ENCODE measurements at regions not wholly inside any gene's neighbourhood (a gene's known extent, or its start where the extent isn't known, plus 50 kb on each side); places are given as distances from the start of the nearest gene placed in this dataset.

DNA sequence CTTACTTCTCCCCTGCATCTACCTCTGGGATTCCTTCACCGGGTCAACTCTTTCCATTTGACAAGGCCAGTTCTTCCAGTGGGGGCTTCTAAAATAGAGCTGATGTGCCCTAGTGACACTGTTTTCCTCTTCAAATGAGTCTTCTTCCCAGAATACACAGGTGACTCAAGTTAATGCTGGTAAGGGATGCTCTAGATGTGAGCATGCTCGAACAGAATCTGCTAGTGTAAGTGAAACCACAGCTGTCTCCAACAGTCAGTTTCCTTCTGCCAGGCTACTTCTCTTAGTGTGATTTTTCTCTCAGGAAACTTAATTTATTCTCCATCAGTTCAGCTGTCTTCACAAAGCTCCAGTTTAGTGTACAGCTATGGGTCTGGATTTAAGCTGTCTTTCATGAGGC, 194.9 kb upstream of the C1orf87 start:
- no peak overlapping the region for H3K27ac ChIP-seq (ENCODE audit: low read depth, low read length, poor library complexity, severe bottlenecking)
- ChIA-PET POLR2A (ENCODE audit: low non-redundant PET) (no interaction called here), CTCF (no interaction called here)
- no peak overlapping the region for H3K4me3 ChIP-seq (ENCODE audit: low read depth, low read length, poor library complexity, severe bottlenecking)
- H3K36me3 ChIP-seq (ENCODE audit: insufficient read depth, low read length, poor library complexity, severe bottlenecking), result no peaks in the 10 kb centered on the region
- no peaks in the 10 kb centered on the region for H3K9me3 ChIP-seq (ENCODE audit: low read depth, low read length, poor library complexity, severe bottlenecking)
- TF ChIP-seq EZH2 (IDR thresholded peaks at IDR 0.05; ENCODE audit: borderline replicate concordance, low read depth, low read length, poor library complexity, severe bottlenecking), result no peak
- TF ChIP-seq, protein P1, sequence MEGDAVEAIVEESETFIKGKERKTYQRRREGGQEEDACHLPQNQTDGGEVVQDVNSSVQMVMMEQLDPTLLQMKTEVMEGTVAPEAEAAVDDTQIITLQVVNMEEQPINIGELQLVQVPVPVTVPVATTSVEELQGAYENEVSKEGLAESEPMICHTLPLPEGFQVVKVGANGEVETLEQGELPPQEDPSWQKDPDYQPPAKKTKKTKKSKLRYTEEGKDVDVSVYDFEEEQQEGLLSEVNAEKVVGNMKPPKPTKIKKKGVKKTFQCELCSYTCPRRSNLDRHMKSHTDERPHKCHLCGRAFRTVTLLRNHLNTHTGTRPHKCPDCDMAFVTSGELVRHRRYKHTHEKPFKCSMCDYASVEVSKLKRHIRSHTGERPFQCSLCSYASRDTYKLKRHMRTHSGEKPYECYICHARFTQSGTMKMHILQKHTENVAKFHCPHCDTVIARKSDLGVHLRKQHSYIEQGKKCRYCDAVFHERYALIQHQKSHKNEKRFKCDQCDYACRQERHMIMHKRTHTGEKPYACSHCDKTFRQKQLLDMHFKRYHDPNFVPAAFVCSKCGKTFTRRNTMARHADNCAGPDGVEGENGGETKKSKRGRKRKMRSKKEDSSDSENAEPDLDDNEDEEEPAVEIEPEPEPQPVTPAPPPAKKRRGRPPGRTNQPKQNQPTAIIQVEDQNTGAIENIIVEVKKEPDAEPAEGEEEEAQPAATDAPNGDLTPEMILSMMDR (conservative IDR thresholded peaks at IDR 0.05; ENCODE audit: low read depth, low read length), result no peak
- intact Hi-C loops (cut with micrococcal nuclease; ENCODE audit: unreplicated experiment), result no loop called here
- no TSS peak for BruUV-seq (replicated peaks)
- peaks cover 31% of the 10 kb centered on the region for H3K27me3 ChIP-seq (replicated peaks; ENCODE audit: insufficient read depth, low read depth, low read length, poor library complexity)
- no peaks in the 10 kb centered on the region for H3K4me1 ChIP-seq (ENCODE audit: insufficient read depth, low read length, poor library complexity, severe bottlenecking)
- DNase-seq (ENCODE audit: low spot score), result no peak

DNA sequence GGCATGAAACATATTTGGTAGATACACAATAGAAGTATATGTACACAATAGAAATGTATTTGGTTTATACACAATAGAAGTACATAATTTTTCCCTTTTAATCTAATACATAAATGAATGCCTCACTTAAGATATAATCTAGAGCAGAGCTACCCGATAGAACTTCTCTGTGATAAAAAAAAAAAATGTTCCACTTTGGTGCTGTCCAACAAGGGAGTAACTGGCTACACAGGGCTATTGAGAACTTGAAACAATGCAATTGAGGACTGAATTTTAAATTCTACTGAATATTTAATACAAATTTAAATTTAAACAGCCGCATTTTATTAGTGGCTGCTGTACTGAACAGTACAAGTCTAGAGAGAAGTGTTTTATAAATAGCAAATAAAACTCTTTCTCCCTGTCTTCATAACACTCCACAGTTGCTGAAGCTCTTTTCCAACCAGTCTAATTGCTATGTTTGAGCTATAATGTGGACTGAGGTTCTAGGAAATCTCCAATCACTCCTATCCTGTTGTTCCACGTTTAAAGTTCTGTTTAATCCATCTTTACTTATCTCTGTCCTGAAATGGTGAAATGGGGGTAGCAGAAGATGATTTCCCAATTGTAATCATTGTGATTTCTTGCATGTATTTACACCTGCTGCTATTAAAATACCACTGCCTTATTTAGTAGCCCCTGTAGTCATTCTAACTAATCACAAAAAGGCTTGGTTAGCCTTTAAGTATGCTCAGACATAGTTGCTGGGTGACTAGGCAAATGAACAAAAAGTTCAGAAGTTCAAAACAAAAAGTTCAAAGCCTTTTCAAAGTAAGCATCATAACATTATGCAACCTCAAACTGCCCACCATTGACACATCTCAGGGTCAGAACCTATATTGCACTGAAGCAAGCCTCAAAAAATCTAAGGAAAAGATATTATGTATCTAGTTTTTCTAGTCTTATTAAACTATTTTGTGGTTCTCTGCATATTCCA, 192.3 kb upstream of the C1orf87 start:
- no peak overlapping the region for H3K27ac ChIP-seq (ENCODE audit: low read depth, low read length, poor library complexity, severe bottlenecking)
- no peaks in the 10 kb centered on the region for H3K36me3 ChIP-seq (ENCODE audit: insufficient read depth, low read length, poor library complexity, severe bottlenecking)
- no peak overlapping the region for H3K4me3 ChIP-seq (ENCODE audit: low read depth, low read length, poor library complexity, severe bottlenecking)
- BruUV-seq (replicated peaks), result no TSS peak
- intact Hi-C loops (cut with micrococcal nuclease; ENCODE audit: unreplicated experiment), result no loop called here
- no peaks in the 10 kb centered on the region for H3K9me3 ChIP-seq (ENCODE audit: low read depth, low read length, poor library complexity, severe bottlenecking)
- no peak for DNase-seq (ENCODE audit: low spot score)
- TF ChIP-seq, protein P1 (conservative IDR thresholded peaks at IDR 0.05; ENCODE audit: low read depth, low read length), result no peak
- TF ChIP-seq EZH2 (IDR thresholded peaks at IDR 0.05; ENCODE audit: borderline replicate concordance, low read depth, low read length, poor library complexity, severe bottlenecking), result no peak
- ChIA-PET POLR2A (ENCODE audit: low non-redundant PET) (no interaction called here), CTCF (no interaction called here)
- H3K27me3 ChIP-seq (replicated peaks; ENCODE audit: insufficient read depth, low read depth, low read length, poor library complexity), result peaks cover 42% of the 10 kb centered on the region
- H3K4me1 ChIP-seq (ENCODE audit: insufficient read depth, low read length, poor library complexity, severe bottlenecking), result no peaks in the 10 kb centered on the region

DNA sequence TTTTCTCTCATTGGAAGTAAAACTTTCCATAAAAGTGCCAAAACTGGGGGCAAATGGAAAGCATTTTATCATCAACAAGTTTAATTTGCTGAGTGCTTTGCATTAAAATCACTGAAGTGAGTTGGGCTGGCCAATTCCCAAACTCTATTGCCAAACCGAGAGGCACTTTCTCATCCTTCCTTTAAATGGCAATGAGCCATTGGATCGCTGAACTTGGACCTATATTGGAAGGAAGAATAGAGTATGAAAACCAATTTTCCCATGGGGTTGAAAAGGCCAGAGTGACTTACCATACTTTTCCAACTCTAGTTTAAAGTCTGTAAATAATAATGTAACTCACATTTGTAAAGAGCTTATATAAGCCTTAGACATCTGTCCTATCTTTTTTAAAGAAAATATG, 189.1 kb upstream of the C1orf87 start:
- intact Hi-C loops (cut with micrococcal nuclease; ENCODE audit: unreplicated experiment), result no loop called here
- Histone ChIP-seq H3K27me3 (replicated peaks; ENCODE audit: insufficient read depth, low read depth, low read length, poor library complexity) (peaks cover 45% of the 10 kb centered on the region), H3K9me3 (ENCODE audit: low read depth, low read length, poor library complexity, severe bottlenecking) (no peaks in the 10 kb centered on the region), H3K27ac (ENCODE audit: low read depth, low read length, poor library complexity, severe bottlenecking) (no peak overlapping the region), H3K4me3 (ENCODE audit: low read depth, low read length, poor library complexity, severe bottlenecking) (no peak overlapping the region), H3K36me3 (ENCODE audit: insufficient read depth, low read length, poor library complexity, severe bottlenecking) (no peaks in the 10 kb centered on the region), H3K4me1 (ENCODE audit: insufficient read depth, low read length, poor library complexity, severe bottlenecking) (no peaks in the 10 kb centered on the region)
- ChIA-PET CTCF (no interaction called here), POLR2A (ENCODE audit: low non-redundant PET) (no interaction called here)
- TF ChIP-seq EZH2 (IDR thresholded peaks at IDR 0.05; ENCODE audit: borderline replicate concordance, low read depth, low read length, poor library complexity, severe bottlenecking), result no peak
- TF ChIP-seq, protein P1 (conservative IDR thresholded peaks at IDR 0.05; ENCODE audit: low read depth, low read length), result no peak
- DNase-seq (ENCODE audit: low spot score), result no peak
- no TSS peak for BruUV-seq (replicated peaks)

Measured in A673 (cell line).